C4-2B (cell line): ENCODE measurements at regions not wholly inside any gene's neighbourhood (a gene's known extent, or its start where the extent isn't known, plus 50 kb on each side); places are given as distances from the start of the nearest gene placed in this dataset.

Source experiments
- ZFX ChIP-seq: fragments of 450-650 bp; IDR thresholded peaks from 2 replicates; pipeline ENCODE4 v1.6.1; 2017
- TF ChIP-seq, protein P1 (sequence below): fragments of 450-650 bp; conservative IDR thresholded peaks from 2 replicates; pipeline ENCODE4 v1.5.1; 2017; ENCODE audit warnings: mild to moderate bottlenecking

DNA sequence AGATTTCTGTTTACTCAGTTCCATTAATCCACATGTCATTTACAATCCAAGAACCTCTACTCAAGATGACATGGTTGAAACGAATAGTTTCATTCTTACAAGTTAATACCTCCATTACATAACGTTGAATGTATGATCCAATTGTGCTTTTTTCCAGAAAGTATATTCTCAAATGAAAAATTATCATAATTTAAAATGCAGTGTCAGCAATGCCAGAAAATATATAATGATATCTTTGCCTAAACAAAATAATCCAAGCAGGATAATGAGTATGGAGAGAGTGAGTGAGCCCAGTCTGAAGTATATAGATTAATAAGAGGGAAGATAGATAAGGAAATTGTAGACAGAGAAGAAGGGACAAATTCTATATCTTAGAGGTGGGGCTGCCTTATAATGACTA lies 505.0 kb downstream of the CENPC start:
- TF ChIP-seq, protein P1, sequence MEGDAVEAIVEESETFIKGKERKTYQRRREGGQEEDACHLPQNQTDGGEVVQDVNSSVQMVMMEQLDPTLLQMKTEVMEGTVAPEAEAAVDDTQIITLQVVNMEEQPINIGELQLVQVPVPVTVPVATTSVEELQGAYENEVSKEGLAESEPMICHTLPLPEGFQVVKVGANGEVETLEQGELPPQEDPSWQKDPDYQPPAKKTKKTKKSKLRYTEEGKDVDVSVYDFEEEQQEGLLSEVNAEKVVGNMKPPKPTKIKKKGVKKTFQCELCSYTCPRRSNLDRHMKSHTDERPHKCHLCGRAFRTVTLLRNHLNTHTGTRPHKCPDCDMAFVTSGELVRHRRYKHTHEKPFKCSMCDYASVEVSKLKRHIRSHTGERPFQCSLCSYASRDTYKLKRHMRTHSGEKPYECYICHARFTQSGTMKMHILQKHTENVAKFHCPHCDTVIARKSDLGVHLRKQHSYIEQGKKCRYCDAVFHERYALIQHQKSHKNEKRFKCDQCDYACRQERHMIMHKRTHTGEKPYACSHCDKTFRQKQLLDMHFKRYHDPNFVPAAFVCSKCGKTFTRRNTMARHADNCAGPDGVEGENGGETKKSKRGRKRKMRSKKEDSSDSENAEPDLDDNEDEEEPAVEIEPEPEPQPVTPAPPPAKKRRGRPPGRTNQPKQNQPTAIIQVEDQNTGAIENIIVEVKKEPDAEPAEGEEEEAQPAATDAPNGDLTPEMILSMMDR, result no peak
- TF ChIP-seq ZFX, result no peak
